ENCODE measurements at regions not wholly inside any gene's neighbourhood (a gene's known extent, or its start where the extent isn't known, plus 50 kb on each side); places are given as distances from the start of the nearest gene placed in this dataset.

GRCh38 chr22:49687786-49688515 is 139.7 kb downstream of the BRD1 start:
- peaks cover 12% of the 10 kb centered on the region for H3K9me3 Mint-ChIP-seq
- H3K27me3 Mint-ChIP-seq (ENCODE audit: low read depth): peaks cover 20% of the 10 kb centered on the region
- no peak overlapping the region for H3K27ac Mint-ChIP-seq (ENCODE audit: unreplicated experiment)
- H3K4me3 Mint-ChIP-seq: no peak overlapping the region
- no peak for DNase-seq (ENCODE audit: low read depth, low spot score)
- peaks cover 5% of the 10 kb centered on the region for H3K36me3 Mint-ChIP-seq (ENCODE audit: low read depth)
- H3K4me1 Mint-ChIP-seq: no peaks in the 10 kb centered on the region
- no peak for TF ChIP-seq CTCF (conservative IDR thresholded peaks at IDR 0.05)

GRCh38 chr22:49687333-49687732 is 140.3 kb downstream of the BRD1 start:
- H3K36me3 Mint-ChIP-seq (ENCODE audit: low read depth): peaks cover 5% of the 10 kb centered on the region
- H3K4me3 Mint-ChIP-seq: no peak overlapping the region
- H3K27ac Mint-ChIP-seq (ENCODE audit: unreplicated experiment): no peak overlapping the region
- H3K27me3 Mint-ChIP-seq (ENCODE audit: low read depth): peaks cover 26% of the 10 kb centered on the region
- no peaks in the 10 kb centered on the region for H3K4me1 Mint-ChIP-seq
- no peak for TF ChIP-seq CTCF (conservative IDR thresholded peaks at IDR 0.05)
- peaks cover 12% of the 10 kb centered on the region for H3K9me3 Mint-ChIP-seq
- DNase-seq (ENCODE audit: low read depth, low spot score): no peak

GRCh38 chr22:49686495-49687219 is 141.0 kb downstream of the BRD1 start:
- no peak for TF ChIP-seq CTCF (conservative IDR thresholded peaks at IDR 0.05)
- H3K27me3 Mint-ChIP-seq (ENCODE audit: low read depth): peaks cover 33% of the 10 kb centered on the region
- H3K4me1 Mint-ChIP-seq: no peaks in the 10 kb centered on the region
- H3K9me3 Mint-ChIP-seq: peaks cover 11% of the 10 kb centered on the region
- H3K27ac Mint-ChIP-seq (ENCODE audit: unreplicated experiment): no peak overlapping the region
- no peak for DNase-seq (ENCODE audit: low read depth, low spot score)
- peaks cover 3% of the 10 kb centered on the region for H3K36me3 Mint-ChIP-seq (ENCODE audit: low read depth)
- no peak overlapping the region for H3K4me3 Mint-ChIP-seq

- no peak for TF ChIP-seq CTCF (conservative IDR thresholded peaks at IDR 0.05)
- H3K27me3 Mint-ChIP-seq (ENCODE audit: low read depth): peaks cover 34% of the 10 kb centered on the region
- H3K4me1 Mint-ChIP-seq: no peaks in the 10 kb centered on the region
- no peak overlapping the region for H3K4me3 Mint-ChIP-seq
- no peak overlapping the region for H3K27ac Mint-ChIP-seq (ENCODE audit: unreplicated experiment)
- DNase-seq (ENCODE audit: low read depth, low spot score): no peak
- peaks cover 5% of the 10 kb centered on the region for H3K9me3 Mint-ChIP-seq
- no peaks in the 10 kb centered on the region for H3K36me3 Mint-ChIP-seq (ENCODE audit: low read depth)
These were observed 142.0 kb downstream of the BRD1 start for GRCh38 chr22:49685686-49686085.

GRCh38 chr22:49685116-49685515 is 142.6 kb downstream of the BRD1 start:
- Mint-ChIP-seq H3K4me3 (no peak overlapping the region), H3K4me1 (no peaks in the 10 kb centered on the region)
- no peak for DNase-seq (ENCODE audit: low read depth, low spot score)

More at GRCh38 chr22:49685116-49685515, 142.6 kb downstream of the BRD1 start:
- Mint-ChIP-seq H3K27ac (ENCODE audit: unreplicated experiment) (no peak overlapping the region), H3K27me3 (ENCODE audit: low read depth) (peaks cover 39% of the 10 kb centered on the region), H3K9me3 (peaks cover 3% of the 10 kb centered on the region), H3K36me3 (ENCODE audit: low read depth) (no peaks in the 10 kb centered on the region)
- TF ChIP-seq CTCF (conservative IDR thresholded peaks at IDR 0.05): no peak

Measured in neural crest cell (in vitro differentiated cells).